WTC11 (cell line): ENCODE measurements at regions not wholly inside any gene's neighbourhood (a gene's known extent, or its start where the extent isn't known, plus 50 kb on each side); places are given as distances from the start of the nearest gene placed in this dataset.

Source experiments
- ATAC-seq: fragments of 200-7000 bp; cut with Tn5 transposase; 2 replicates; pipeline ENCODE4 v1.10.0; 2021; ENCODE audit warnings: mild to moderate bottlenecking, moderate library complexity
- CTCF ChIA-PET: fragments of 300-600 bp; sonication (Branson Sonifier 250); formaldehyde crosslinking; loops from one replicate; lab custom pipeline; 2021; ENCODE audit warnings: antibody characterized with exemption; lab: Charles Lee
- POLR2A ChIA-PET: fragments of 350-600 bp; sonication (Branson Sonifier 250); formaldehyde crosslinking; loops from one replicate; lab custom pipeline; 2021; ENCODE audit warnings: antibody characterized with exemption; lab: Charles Lee
- DNase-seq: peaks from one replicate; pipeline ENCODE4 v3.0.0; 2021; ENCODE audit warnings: low spot score
- H3K27ac Mint-ChIP-seq: 2 replicates; pipeline ENCODE4 v1.8.0; 2021; ENCODE audit warnings: mixed read lengths
- H3K27me3 Mint-ChIP-seq: 2 replicates; pipeline ENCODE4 v1.8.0; 2021; ENCODE audit warnings: low read depth, mild to moderate bottlenecking, moderate library complexity, mixed read lengths
- H3K36me3 Mint-ChIP-seq: 2 replicates; pipeline ENCODE4 v1.8.0; 2021; ENCODE audit warnings: mixed read lengths
- H3K4me1 Mint-ChIP-seq: 2 replicates; pipeline ENCODE4 v1.8.0; 2022; ENCODE audit warnings: mixed read lengths
- H3K4me3 Mint-ChIP-seq: 2 replicates; pipeline ENCODE4 v1.8.0; 2021; ENCODE audit warnings: mild to moderate bottlenecking, moderate library complexity, mixed read lengths
- H3K9me3 Mint-ChIP-seq: 2 replicates; pipeline ENCODE4 v1.8.0; 2021; ENCODE audit warnings: mixed read lengths
- ATF1 ChIP-seq: sonication (generic); formaldehyde crosslinking; IDR thresholded peaks from 2 replicates; pipeline ENCODE4 v1.8.1; 2023; ENCODE audit warnings: mild to moderate bottlenecking, moderate library complexity, missing genetic modification reagents
- CREM ChIP-seq: sonication (generic); formaldehyde crosslinking; IDR thresholded peaks from 2 replicates; pipeline ENCODE4 v1.8.1; 2022; ENCODE audit warnings: mild to moderate bottlenecking, missing genetic modification reagents, moderate library complexity
- FOXK1 ChIP-seq: sonication (generic); formaldehyde crosslinking; IDR thresholded peaks from 2 replicates; pipeline ENCODE4 v1.8.0; 2022; ENCODE audit warnings: mild to moderate bottlenecking, moderate library complexity, missing genetic modification reagents
- GRHL2 ChIP-seq: fragments of 250-450 bp; sonication (Bioruptor Pico); IDR thresholded peaks from 2 replicates; pipeline ENCODE4 v1.8.0; 2022; ENCODE audit warnings: mild to moderate bottlenecking, moderate library complexity; ENCODE audit not compliant: insufficient replicate concordance, severe bottlenecking
- HMGXB4 ChIP-seq: sonication (generic); formaldehyde crosslinking; IDR thresholded peaks from 2 replicates; pipeline ENCODE4 v1.8.1; 2023; ENCODE audit warnings: mild to moderate bottlenecking, moderate library complexity, missing genetic modification reagents
- MAX ChIP-seq: sonication (generic); formaldehyde crosslinking; IDR thresholded peaks from 2 replicates; pipeline ENCODE4 v1.8.0; 2022; ENCODE audit warnings: mild to moderate bottlenecking, missing genetic modification reagents
- NFE2L1 ChIP-seq: sonication (generic); formaldehyde crosslinking; IDR thresholded peaks from 2 replicates; pipeline ENCODE4 v1.8.1; 2023; ENCODE audit warnings: missing genetic modification reagents
- NR2C2 ChIP-seq: sonication (generic); formaldehyde crosslinking; IDR thresholded peaks from 2 replicates; pipeline ENCODE4 v1.8.0; 2022; ENCODE audit warnings: mild to moderate bottlenecking, missing genetic modification reagents
- PREB ChIP-seq: sonication (generic); formaldehyde crosslinking; IDR thresholded peaks from 2 replicates; pipeline ENCODE4 v1.8.1; 2022; ENCODE audit warnings: mild to moderate bottlenecking, missing genetic modification reagents, moderate library complexity, borderline replicate concordance
- RORB ChIP-seq: fragments of 250-450 bp; sonication (Bioruptor Pico); IDR thresholded peaks from 2 replicates; pipeline ENCODE4 v1.9.0; 2021; ENCODE audit warnings: mild to moderate bottlenecking
- SMAD4 ChIP-seq: sonication (generic); formaldehyde crosslinking; IDR thresholded peaks from 2 replicates; pipeline ENCODE4 v1.8.0; 2022; ENCODE audit warnings: mild to moderate bottlenecking, missing genetic modification reagents
- TEAD4 ChIP-seq: sonication (generic); formaldehyde crosslinking; IDR thresholded peaks from 2 replicates; pipeline ENCODE4 v1.8.0; 2022; ENCODE audit warnings: mild to moderate bottlenecking, missing genetic modification reagents
- USF2 ChIP-seq: sonication (generic); formaldehyde crosslinking; IDR thresholded peaks from 2 replicates; pipeline ENCODE4 v1.8.1; 2023; ENCODE audit warnings: mild to moderate bottlenecking, missing genetic modification reagents, moderate library complexity
- ZNF138 ChIP-seq: sonication (generic); formaldehyde crosslinking; conservative IDR thresholded peaks from 2 replicates; pipeline ENCODE4 v1.8.1; 2022; ENCODE audit warnings: mild to moderate bottlenecking, moderate library complexity, missing genetic modification reagents
- ZNF281 ChIP-seq: sonication (generic); formaldehyde crosslinking; IDR thresholded peaks from 2 replicates; pipeline ENCODE4 v1.8.0; 2023; ENCODE audit warnings: mild to moderate bottlenecking, missing genetic modification reagents
- ZNF317 ChIP-seq: sonication (generic); formaldehyde crosslinking; IDR thresholded peaks from 2 replicates; pipeline ENCODE4 v1.8.1; 2023; ENCODE audit warnings: low read depth, mild to moderate bottlenecking, moderate library complexity, missing genetic modification reagents, borderline replicate concordance
- ZNF423 ChIP-seq: fragments of 250-450 bp; sonication (Bioruptor Pico); IDR thresholded peaks from 2 replicates; pipeline ENCODE4 v2.1.2; 2022; ENCODE audit warnings: mild to moderate bottlenecking, moderate library complexity
- ZNF512 ChIP-seq: sonication (generic); formaldehyde crosslinking; IDR thresholded peaks from 2 replicates; pipeline ENCODE4 v1.8.1; 2022; ENCODE audit warnings: missing genetic modification reagents, borderline replicate concordance
- ZNF671 ChIP-seq: fragments of 250-450 bp; sonication (Bioruptor Pico); IDR thresholded peaks from 2 replicates; pipeline ENCODE4 v1.8.0; 2021; ENCODE audit warnings: mild to moderate bottlenecking
- ZSCAN18 ChIP-seq: fragments of 250-450 bp; sonication (Bioruptor Pico); IDR thresholded peaks from 2 replicates; pipeline ENCODE4 v2.1.2; 2022; ENCODE audit warnings: mild to moderate bottlenecking, moderate library complexity

GRCh38 chr5:129241755-129242154 is 147.2 kb downstream of the ISOC1 start:
- CTCF ChIA-PET: no interaction called here
- Mint-ChIP-seq H3K27ac (no peak overlapping the region), H3K4me3 (no peak overlapping the region)

GRCh38 chr5:129243039-129243438 is 148.5 kb downstream of the ISOC1 start:
- ATAC-seq: no peak
- POLR2A ChIA-PET: no interaction called here
- TF ChIP-seq PREB (no peak), CREM (CRISPR knock-in tag) (no peak), ZNF281 (no peak), HMGXB4 (no peak), ATF1 (CRISPR knock-in tag) (no peak), SMAD4 (CRISPR knock-in tag) (no peak), MAX (CRISPR knock-in tag) (no peak), RORB (no peak)

More at GRCh38 chr5:129241755-129242154, 147.2 kb downstream of the ISOC1 start:
- Mint-ChIP-seq H3K4me1 (peaks cover 7% of the 10 kb centered on the region; the same call in 1 of the 2 replicates), H3K36me3 (no peaks in the 10 kb centered on the region), H3K9me3 (no peaks in the 10 kb centered on the region), H3K27me3 (no peaks in the 10 kb centered on the region)
- DNase-seq (no peak), ATAC-seq (peak; percentile 84)
- no peak for TF ChIP-seq NFE2L1 (CRISPR knock-in tag)
- TF ChIP-seq TEAD4 (CRISPR knock-in tag): no peak
- TF ChIP-seq GRHL2 (CRISPR knock-in tag): no peak
- no peak for TF ChIP-seq ZNF317
- no peak for TF ChIP-seq ZNF138
- no peak for TF ChIP-seq FOXK1 (CRISPR knock-in tag)
- no peak for TF ChIP-seq ZNF671
- no peak for TF ChIP-seq ZNF281
- no peak for TF ChIP-seq NR2C2 (CRISPR knock-in tag)
- no peak for TF ChIP-seq USF2
- TF ChIP-seq ZSCAN18 (CRISPR knock-in tag): no peak
- TF ChIP-seq ZNF512 (CRISPR knock-in tag): no peak
- no peak for TF ChIP-seq ZNF423 (CRISPR knock-in tag)
- POLR2A ChIA-PET: no interaction called here

More at GRCh38 chr5:129243039-129243438, 148.5 kb downstream of the ISOC1 start:
- no peak for DNase-seq
- Mint-ChIP-seq H3K36me3 (no peaks in the 10 kb centered on the region), H3K27ac (no peak overlapping the region), H3K27me3 (no peaks in the 10 kb centered on the region), H3K4me1 (peaks cover 7% of the 10 kb centered on the region; the same call in 1 of the 2 replicates), H3K9me3 (no peaks in the 10 kb centered on the region), H3K4me3 (no peak overlapping the region)
- CTCF ChIA-PET: no interaction called here
